ENCODE measurements at regions not wholly inside any gene's neighbourhood (a gene's known extent, or its start where the extent isn't known, plus 50 kb on each side); places are given as distances from the start of the nearest gene placed in this dataset.
"Not testable (repeated sequence)": the region's sequence is repeated elsewhere in the genome, so short reads cannot be mapped to it uniquely, and the experiment has no call there.

DNA sequence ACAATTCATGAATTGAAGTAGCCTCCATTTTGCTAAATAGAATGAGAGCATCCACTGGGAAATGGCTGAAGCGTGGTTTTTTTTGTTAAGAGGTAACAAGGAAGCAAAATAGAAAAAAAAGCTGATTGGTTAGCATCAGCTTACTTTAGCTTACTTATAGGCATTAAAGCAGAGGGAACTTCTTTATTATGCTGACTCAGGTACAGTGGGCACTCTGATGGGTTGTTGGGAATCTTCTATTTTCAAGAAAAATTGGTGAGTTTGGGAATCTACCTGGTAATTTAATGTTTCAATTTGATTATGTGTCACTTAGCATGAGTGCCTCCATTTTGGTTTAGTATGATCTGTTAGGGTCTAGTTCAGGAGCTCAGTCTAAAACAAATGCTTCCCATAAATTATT lies 289.6 kb downstream of the ANXA1 start:
- Histone ChIP-seq H3K27ac (no peak overlapping the region), H3K36me3 (ENCODE audit: low read depth, missing control alignments) (no peaks in the 10 kb centered on the region), H3K4me1 (no peaks in the 10 kb centered on the region), H3K9me3 (no peaks in the 10 kb centered on the region), H3K27me3 (no peaks in the 10 kb centered on the region), H3K4me3 (no peak overlapping the region)
- TF ChIP-seq, protein P1, sequence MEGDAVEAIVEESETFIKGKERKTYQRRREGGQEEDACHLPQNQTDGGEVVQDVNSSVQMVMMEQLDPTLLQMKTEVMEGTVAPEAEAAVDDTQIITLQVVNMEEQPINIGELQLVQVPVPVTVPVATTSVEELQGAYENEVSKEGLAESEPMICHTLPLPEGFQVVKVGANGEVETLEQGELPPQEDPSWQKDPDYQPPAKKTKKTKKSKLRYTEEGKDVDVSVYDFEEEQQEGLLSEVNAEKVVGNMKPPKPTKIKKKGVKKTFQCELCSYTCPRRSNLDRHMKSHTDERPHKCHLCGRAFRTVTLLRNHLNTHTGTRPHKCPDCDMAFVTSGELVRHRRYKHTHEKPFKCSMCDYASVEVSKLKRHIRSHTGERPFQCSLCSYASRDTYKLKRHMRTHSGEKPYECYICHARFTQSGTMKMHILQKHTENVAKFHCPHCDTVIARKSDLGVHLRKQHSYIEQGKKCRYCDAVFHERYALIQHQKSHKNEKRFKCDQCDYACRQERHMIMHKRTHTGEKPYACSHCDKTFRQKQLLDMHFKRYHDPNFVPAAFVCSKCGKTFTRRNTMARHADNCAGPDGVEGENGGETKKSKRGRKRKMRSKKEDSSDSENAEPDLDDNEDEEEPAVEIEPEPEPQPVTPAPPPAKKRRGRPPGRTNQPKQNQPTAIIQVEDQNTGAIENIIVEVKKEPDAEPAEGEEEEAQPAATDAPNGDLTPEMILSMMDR (IDR thresholded peaks at IDR 0.05): no peak
- no peak for TF ChIP-seq POLR2A (IDR thresholded peaks at IDR 0.05)
- no peak for DNase-seq
- 84% methylated on average over 1 of the region's 1 CpG for WGBS, 2 donors
- intact Hi-C loops (cut with DNase I; ENCODE audit: low total_unique reads): no loop called here

GRCh38 chr9:73441890-73442818 lies 290.5 kb downstream of the ANXA1 start:
- no peaks in the 10 kb centered on the region for H3K27me3 ChIP-seq
- intact Hi-C loops (cut with DNase I; ENCODE audit: low total_unique reads): no loop called here
- H3K27ac ChIP-seq: no peak overlapping the region
- no peaks in the 10 kb centered on the region for H3K36me3 ChIP-seq (ENCODE audit: low read depth, missing control alignments)
- 72 to 80% methylated on average over 5 of the region's 5 CpGs for WGBS, 2 donors
- DNase-seq: no peak
- no peaks in the 10 kb centered on the region for H3K9me3 ChIP-seq
- TF ChIP-seq, protein P1 (IDR thresholded peaks at IDR 0.05): no peak
- TF ChIP-seq POLR2A (IDR thresholded peaks at IDR 0.05): no peak
- H3K4me3 ChIP-seq: no peak overlapping the region
- no peaks in the 10 kb centered on the region for H3K4me1 ChIP-seq

- no peak overlapping the region for H3K4me3 ChIP-seq
- H3K9me3 ChIP-seq: no peaks in the 10 kb centered on the region
- no peak overlapping the region for H3K27ac ChIP-seq
- H3K4me1 ChIP-seq: no peaks in the 10 kb centered on the region
- no peak for DNase-seq
- H3K36me3 ChIP-seq (ENCODE audit: low read depth, missing control alignments): no peaks in the 10 kb centered on the region
- WGBS, 2 donors: 79 to 98% methylated on average over 1 of the region's 1 CpG
- TF ChIP-seq, protein P1 (IDR thresholded peaks at IDR 0.05): no peak
- H3K27me3 ChIP-seq: no peaks in the 10 kb centered on the region
- intact Hi-C loops (cut with DNase I; ENCODE audit: low total_unique reads): no loop called here
Measured at GRCh38 chr9:73444821-73445220, 293.2 kb downstream of the ANXA1 start.

DNA sequence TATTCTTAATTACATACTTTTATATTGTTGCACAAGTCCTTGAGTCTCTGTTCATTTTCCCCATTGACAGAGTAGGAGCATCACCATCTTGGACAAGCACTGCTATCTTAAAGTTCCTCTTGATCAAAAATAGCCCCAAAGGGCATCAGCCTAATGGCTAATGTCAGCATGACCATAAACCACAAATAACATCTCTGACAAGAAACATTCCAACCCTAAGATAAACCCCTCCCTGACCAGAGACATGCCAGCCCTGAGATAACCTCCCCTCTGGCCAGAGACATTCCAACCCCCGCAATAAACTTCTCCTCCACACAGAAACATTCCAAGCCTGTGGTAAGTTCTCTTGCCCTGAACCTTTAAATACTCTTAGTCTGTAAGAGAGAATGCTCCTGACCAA lies 293.7 kb downstream of the ANXA1 start:
- H3K27me3 ChIP-seq; H3K27ac ChIP-seq; H3K9me3 ChIP-seq; intact Hi-C loops (cut with DNase I; ENCODE audit: low total_unique reads); H3K36me3 ChIP-seq (ENCODE audit: low read depth, missing control alignments); H3K4me1 ChIP-seq; H3K4me3 ChIP-seq: not testable (repeated sequence)
- WGBS, 2 donors: 32 to 42% methylated on average over 1 of the region's 1 CpG
- DNase-seq: peak; percentile 13

- Histone ChIP-seq H3K4me1 (no peaks in the 10 kb centered on the region), H3K27ac (no peak overlapping the region), H3K4me3 (no peak overlapping the region), H3K27me3 (no peaks in the 10 kb centered on the region), H3K9me3 (no peaks in the 10 kb centered on the region), H3K36me3 (ENCODE audit: low read depth, missing control alignments) (no peaks in the 10 kb centered on the region)
- intact Hi-C loops (cut with DNase I; ENCODE audit: low total_unique reads): no loop called here
- TF ChIP-seq, protein P1 (IDR thresholded peaks at IDR 0.05): no peak
- no peak for TF ChIP-seq POLR2A (IDR thresholded peaks at IDR 0.05)
- DNase-seq: no peak
Measured at GRCh38 chr9:73446306-73446705, 294.6 kb downstream of the ANXA1 start.

Measured in testis (tissue), 2 donors.